ENCODE measurements at regions not wholly inside any gene's neighbourhood (a gene's known extent, or its start where the extent isn't known, plus 50 kb on each side); places are given as distances from the start of the nearest gene placed in this dataset.

DNA sequence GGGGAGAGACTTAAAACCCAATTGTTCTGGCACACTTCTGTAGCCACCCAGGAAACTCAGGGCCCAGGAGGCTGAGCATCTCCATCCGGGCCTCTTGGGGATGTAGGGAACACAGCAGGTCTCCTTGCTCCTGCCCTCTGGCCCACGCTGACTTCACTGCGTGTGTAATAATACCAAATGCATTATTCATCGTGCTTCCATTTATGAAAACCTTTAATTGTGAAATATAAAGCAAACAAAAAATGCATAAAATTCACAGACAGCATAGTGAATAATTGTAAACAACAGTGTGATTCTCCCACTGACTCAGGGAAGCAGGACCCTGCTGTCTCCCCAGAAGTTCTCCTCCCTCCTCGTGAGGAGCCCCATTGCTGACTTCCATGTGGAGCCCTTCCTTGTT lies 70.3 kb upstream of the SHH start:
- Histone ChIP-seq H3K9me3 (ENCODE audit: low read depth, low read length) (peaks cover 2% of the 10 kb centered on the region), H3K4me2 (ENCODE audit: insufficient read depth, low read length) (no peak overlapping the region), H3K79me2 (ENCODE audit: insufficient read depth, low read length) (no peaks in the 10 kb centered on the region), H3K4me1 (ENCODE audit: insufficient read depth, low read length) (peaks cover 2% of the 10 kb centered on the region), H3K4me3 (ENCODE audit: insufficient read depth, low read length) (no peak overlapping the region), H3K36me3 (ENCODE audit: insufficient read depth, low read length) (no peaks in the 10 kb centered on the region), H4K20me1 (ENCODE audit: insufficient read depth, low read length) (no peaks in the 10 kb centered on the region), H3K27ac (ENCODE audit: low read depth, low read length) (peak overlapping the region; percentile 3), H2AFZ (ENCODE audit: low read length) (no peak overlapping the region), H3K27me3 (ENCODE audit: insufficient read depth, low read length) (no peaks in the 10 kb centered on the region)
- DNase-seq (ENCODE audit: insufficient read length, low spot score, missing footprints): no peak
- TF ChIP-seq, protein P1, sequence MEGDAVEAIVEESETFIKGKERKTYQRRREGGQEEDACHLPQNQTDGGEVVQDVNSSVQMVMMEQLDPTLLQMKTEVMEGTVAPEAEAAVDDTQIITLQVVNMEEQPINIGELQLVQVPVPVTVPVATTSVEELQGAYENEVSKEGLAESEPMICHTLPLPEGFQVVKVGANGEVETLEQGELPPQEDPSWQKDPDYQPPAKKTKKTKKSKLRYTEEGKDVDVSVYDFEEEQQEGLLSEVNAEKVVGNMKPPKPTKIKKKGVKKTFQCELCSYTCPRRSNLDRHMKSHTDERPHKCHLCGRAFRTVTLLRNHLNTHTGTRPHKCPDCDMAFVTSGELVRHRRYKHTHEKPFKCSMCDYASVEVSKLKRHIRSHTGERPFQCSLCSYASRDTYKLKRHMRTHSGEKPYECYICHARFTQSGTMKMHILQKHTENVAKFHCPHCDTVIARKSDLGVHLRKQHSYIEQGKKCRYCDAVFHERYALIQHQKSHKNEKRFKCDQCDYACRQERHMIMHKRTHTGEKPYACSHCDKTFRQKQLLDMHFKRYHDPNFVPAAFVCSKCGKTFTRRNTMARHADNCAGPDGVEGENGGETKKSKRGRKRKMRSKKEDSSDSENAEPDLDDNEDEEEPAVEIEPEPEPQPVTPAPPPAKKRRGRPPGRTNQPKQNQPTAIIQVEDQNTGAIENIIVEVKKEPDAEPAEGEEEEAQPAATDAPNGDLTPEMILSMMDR (IDR thresholded peaks at IDR 0.05; ENCODE audit: extremely low read depth, low read depth, low read length): no peak

GRCh38 chr7:155881471-155882350 lies 69.4 kb upstream of the SHH start:
- no peaks in the 10 kb centered on the region for H4K20me1 ChIP-seq (ENCODE audit: insufficient read depth, low read length)
- H3K4me2 ChIP-seq (ENCODE audit: insufficient read depth, low read length): no peak overlapping the region
- H3K9me3 ChIP-seq (ENCODE audit: low read depth, low read length): peaks cover 2% of the 10 kb centered on the region
- no peak for DNase-seq (ENCODE audit: insufficient read length, low spot score, missing footprints)
- H3K27ac ChIP-seq (ENCODE audit: low read depth, low read length): no peak overlapping the region
- no peaks in the 10 kb centered on the region for H3K79me2 ChIP-seq (ENCODE audit: insufficient read depth, low read length)
- no peak overlapping the region for H3K4me3 ChIP-seq (ENCODE audit: insufficient read depth, low read length)
- TF ChIP-seq, protein P1 (IDR thresholded peaks at IDR 0.05; ENCODE audit: extremely low read depth, low read depth, low read length): no peak
- H3K27me3 ChIP-seq (ENCODE audit: insufficient read depth, low read length): no peaks in the 10 kb centered on the region
- no peaks in the 10 kb centered on the region for H3K36me3 ChIP-seq (ENCODE audit: insufficient read depth, low read length)
- H2AFZ ChIP-seq (ENCODE audit: low read length): no peak overlapping the region
- peaks cover 2% of the 10 kb centered on the region for H3K4me1 ChIP-seq (ENCODE audit: insufficient read depth, low read length)

DNA sequence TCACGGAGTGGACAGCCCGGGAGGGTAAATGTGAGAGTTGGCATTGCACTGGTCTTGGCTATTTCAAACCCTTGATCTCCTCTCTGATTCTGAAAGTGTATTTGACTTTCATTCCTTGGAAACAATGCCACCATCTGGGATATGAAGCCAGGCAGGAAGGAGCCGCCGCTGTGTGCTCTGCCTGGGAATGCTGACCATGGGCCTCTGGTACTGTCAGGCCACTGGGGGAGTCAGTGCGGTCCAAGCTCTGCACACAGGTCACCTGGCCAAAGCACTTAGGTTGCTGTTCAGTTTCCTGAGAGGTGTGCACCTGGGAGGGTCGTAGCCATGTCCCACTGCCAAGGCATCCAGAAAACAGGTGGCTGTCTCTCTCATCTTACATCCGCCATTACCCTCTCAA lies 68.5 kb upstream of the SHH start:
- TF ChIP-seq, protein P1 (IDR thresholded peaks at IDR 0.05; ENCODE audit: extremely low read depth, low read depth, low read length): no peak
- Histone ChIP-seq H3K9me3 (ENCODE audit: low read depth, low read length) (peaks cover 2% of the 10 kb centered on the region), H3K27ac (ENCODE audit: low read depth, low read length) (no peak overlapping the region), H3K79me2 (ENCODE audit: insufficient read depth, low read length) (no peaks in the 10 kb centered on the region), H3K27me3 (ENCODE audit: insufficient read depth, low read length) (no peaks in the 10 kb centered on the region), H3K4me2 (ENCODE audit: insufficient read depth, low read length) (no peak overlapping the region), H3K4me1 (ENCODE audit: insufficient read depth, low read length) (peaks cover 2% of the 10 kb centered on the region), H3K36me3 (ENCODE audit: insufficient read depth, low read length) (no peaks in the 10 kb centered on the region), H3K4me3 (ENCODE audit: insufficient read depth, low read length) (no peak overlapping the region), H4K20me1 (ENCODE audit: insufficient read depth, low read length) (no peaks in the 10 kb centered on the region), H2AFZ (ENCODE audit: low read length) (no peak overlapping the region)
- no peak for DNase-seq (ENCODE audit: insufficient read length, low spot score, missing footprints)

DNA sequence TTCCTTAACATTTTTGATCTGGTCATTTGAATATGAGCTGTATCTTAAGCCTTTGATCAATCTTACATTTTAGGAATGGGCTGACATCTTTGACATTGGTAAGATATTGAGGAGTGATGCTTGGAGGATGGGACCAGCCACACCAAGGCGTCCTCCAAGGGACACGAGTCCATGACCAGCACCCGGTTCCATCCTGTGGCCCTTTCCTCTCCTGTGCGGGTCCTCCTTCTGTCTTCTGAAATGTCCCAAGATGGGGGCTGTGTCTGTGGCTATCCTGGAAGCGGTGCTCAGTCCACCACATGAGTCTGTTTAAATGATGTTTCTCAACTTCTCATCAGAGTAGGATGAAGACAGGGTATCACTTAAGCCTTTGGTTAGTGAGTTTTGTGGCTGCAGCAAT lies 67.3 kb upstream of the SHH start:
- no peak for DNase-seq (ENCODE audit: insufficient read length, low spot score, missing footprints)
- Histone ChIP-seq H3K9me3 (ENCODE audit: low read depth, low read length) (peaks cover 2% of the 10 kb centered on the region), H3K4me1 (ENCODE audit: insufficient read depth, low read length) (peaks cover 2% of the 10 kb centered on the region), H3K4me2 (ENCODE audit: insufficient read depth, low read length) (no peak overlapping the region), H3K27me3 (ENCODE audit: insufficient read depth, low read length) (no peaks in the 10 kb centered on the region), H2AFZ (ENCODE audit: low read length) (no peak overlapping the region), H4K20me1 (ENCODE audit: insufficient read depth, low read length) (no peaks in the 10 kb centered on the region), H3K79me2 (ENCODE audit: insufficient read depth, low read length) (no peaks in the 10 kb centered on the region), H3K4me3 (ENCODE audit: insufficient read depth, low read length) (no peak overlapping the region), H3K27ac (ENCODE audit: low read depth, low read length) (no peak overlapping the region), H3K36me3 (ENCODE audit: insufficient read depth, low read length) (no peaks in the 10 kb centered on the region)
- TF ChIP-seq, protein P1 (IDR thresholded peaks at IDR 0.05; ENCODE audit: extremely low read depth, low read depth, low read length): no peak

Data from osteoblast (primary cell).